Heart left ventricle (tissue), 16 donors: ENCODE measurements at regions not wholly inside any gene's neighbourhood (a gene's known extent, or its start where the extent isn't known, plus 50 kb on each side); places are given as distances from the start of the nearest gene placed in this dataset.

Experiments used
- ATAC-seq, 4 donors: fragments of 200-7000 bp; cut with Tn5 transposase; one replicate each; pipeline ENCODE4 v1.9.1; 2020 to 2022; ENCODE audit warnings: moderate library complexity in 4 of 4, mild to moderate bottlenecking in 3 of 4, moderate number of reproducible peaks in 1 of 4
- DNase-seq, 5 donors: peaks; one replicate each; pipeline ENCODE4 v3.0.0-alpha.2; 2020
- H3K27ac ChIP-seq, 12 donors: fragments of 200-600 bp; sonication (generic) in 4 of 12; one replicate each; pipeline versions ENCODE4 v1.5.0 to v1.8.0; 2016 to 2022; ENCODE audit warnings: mild to moderate bottlenecking in 2 of 12
- H3K27me3 ChIP-seq, 9 donors: fragments of 200-600 bp; sonication (generic) in 2 of 9; one replicate each; pipeline versions ENCODE4 v1.5.1 to v1.8.0; 2016 to 2022; ENCODE audit warnings: mild to moderate bottlenecking in 3 of 9
- H3K36me3 ChIP-seq, 9 donors: fragments of 200-600 bp; sonication (generic) in 2 of 9; one replicate each; pipeline versions ENCODE4 v1.5.0 to v1.8.0; 2018 to 2022; ENCODE audit warnings: mild to moderate bottlenecking in 2 of 9
- H3K4me1 ChIP-seq, 12 donors: fragments of 200-600 bp; sonication (generic) in 4 of 12; one replicate each; pipeline versions ENCODE4 v1.5.0 to v1.8.0; 2016 to 2022; ENCODE audit warnings: mild to moderate bottlenecking in 3 of 12
- H3K4me3 ChIP-seq, 12 donors: fragments of 200-600 bp; sonication (generic) in 4 of 12; one replicate each; pipeline versions ENCODE4 v1.5.0 to v1.8.0; 2017 to 2022; ENCODE audit warnings: mild to moderate bottlenecking in 9 of 12, moderate library complexity in 4 of 12
- H3K9me3 ChIP-seq, 12 donors: fragments of 200-600 bp; sonication (generic) in 4 of 12; one replicate each; pipeline versions ENCODE4 v1.5.0 to v1.8.0; 2016 to 2022; ENCODE audit warnings: mild to moderate bottlenecking in 1 of 12
- CTCF ChIP-seq, 12 donors: fragments of 200-600 bp; sonication (generic) in 4 of 12; IDR thresholded peaks; one replicate each; pipeline versions ENCODE4 v1.5.0 to v1.8.0; 2018 to 2022; ENCODE audit warnings: antibody characterized with exemption in 12 of 12, mild to moderate bottlenecking in 5 of 12
- POLR2A ChIP-seq, 2 donors: fragments of 450-650 bp; IDR thresholded peaks; one replicate each; pipeline ENCODE4 v1.6.1; 2017; ENCODE audit warnings: antibody characterized with exemption in 2 of 2, mild to moderate bottlenecking in 2 of 2, moderate library complexity in 2 of 2
- WGBS, 4 donors: extraction: QIAGEN DNeasy Blood & Tissue Kit in 2 of 4; methylation state at CpG; one replicate each; pipeline versions ENCODE4 v1.1.5 to v1.1.7; 2013 to 2018; 5-methylcytosine and 5-hydroxymethylcytosine counted together
- intact Hi-C, 10 donors: fragments of 100-400 bp; cut with DNase I; formaldehyde crosslinking; loops; one replicate each; pipeline versions ENCODE4 v1.11.1 to v1.14.2; 2022
- donor health status: ischemic (EF 13 %, LVEDD 7.1; RV severe dilation, severe dysfunction).
- donor health status: healthy with polysubstance abuse.
- donor health status: DM: no; HTN: yes; CAD: no.
- donor health status: DM: no; HTN: no; CAD: no.
- donor health status: ischemic (EF 25% LVEDD 6.9; RV normal size, moderate dysfunction).
- donor health status: ischemic (EF 25% LVEDD 5.7; RV mildly dilated, moderate dysfunction).
- donor health status: healthy.
- donor health status: DM: yes; HTN: yes; CAD: no.
- donor health status: ischemic (EF 35%, LVEDD 5.7; RV mildly dilated, moderate dysfunction).
- donor health status: nonischemic (EF 11% LVEDD 7.7; RV severe dilation, severe dysfunction).
- donor health status: DM: yes; HTN: yes; CAD: no.
- donor health status: PGD.
- donor health status: ischemic (EF 29% LVEDD 5.4; RV normal size, mild dysfunction).
- donor health status: nonischemic (EF 23%, LVEDD 6.1; RV moderate dilation, normal function).

DNA sequence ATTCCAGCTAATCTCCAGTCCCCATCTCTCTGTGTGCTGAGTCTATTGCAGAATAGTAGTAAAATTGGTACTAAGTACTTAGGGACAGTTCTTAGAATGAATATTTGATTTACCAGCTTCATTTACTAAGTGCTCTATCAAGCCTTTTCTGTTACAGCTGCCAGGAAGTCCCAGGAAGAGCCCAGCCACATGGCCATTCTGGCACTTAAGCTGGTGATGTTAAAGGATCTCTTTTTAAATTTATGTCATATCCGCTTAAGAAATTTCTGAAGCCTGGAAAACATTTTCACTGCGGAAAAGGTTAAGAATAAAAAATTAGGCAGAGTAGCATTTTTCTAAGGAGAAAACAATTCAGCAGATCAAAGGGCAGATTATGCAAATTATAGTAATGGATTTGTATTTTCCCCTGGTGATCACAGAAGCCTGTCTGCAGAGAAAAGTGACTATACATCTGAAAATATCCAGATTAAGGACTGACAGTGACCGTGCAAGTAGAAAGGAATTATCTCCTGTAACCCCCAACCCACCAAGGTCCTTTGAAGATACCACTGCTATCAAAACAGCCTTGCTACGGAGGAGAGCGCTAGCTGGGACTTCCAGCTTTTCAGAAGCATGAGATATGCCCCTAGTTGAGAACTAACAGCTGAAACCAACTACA lies 260.8 kb downstream of the SH3BP4 start:
- WGBS, 4 donors: 52 to 70% (median 66%) methylated on average over 5 of the region's 5 CpGs
- H3K27me3 ChIP-seq: peaks cover 0 to 11% (median 0%) of the 10 kb centered on the region in 9 donors
- H3K36me3 ChIP-seq: no peaks in the 10 kb centered on the region
- intact Hi-C loops: no loop called here
- H3K4me3 ChIP-seq: no peak overlapping the region
- peaks cover 0 to 6% (median 0%) of the 10 kb centered on the region in 12 donors for H3K9me3 ChIP-seq
- DNase-seq (no peak), ATAC-seq (no peak)
- H3K27ac ChIP-seq: no peak overlapping the region
- H3K4me1 ChIP-seq: no peaks in the 10 kb centered on the region
- TF ChIP-seq POLR2A (IDR thresholded peaks at IDR 0.05): no peak

- Histone ChIP-seq H3K27ac (no peak overlapping the region), H3K36me3 (no peaks in the 10 kb centered on the region), H3K9me3 (peaks cover 0 to 1% (median 0%) of the 10 kb centered on the region in 12 donors), H3K27me3 (peaks cover 0 to 4% (median 0%) of the 10 kb centered on the region in 9 donors), H3K4me3 (no peak overlapping the region), H3K4me1 (no peaks in the 10 kb centered on the region)
- intact Hi-C loops: no loop called here
- DNase-seq (no peak), ATAC-seq (no peak)
- WGBS, 4 donors: 73 to 85% (median 83%) methylated on average over 5 of the region's 5 CpGs
- no peak for TF ChIP-seq POLR2A (IDR thresholded peaks at IDR 0.05)
Measured at GRCh38 chr2:235215248-235215647, 263.4 kb downstream of the SH3BP4 start.

GRCh38 chr2:235216901-235217300 lies 265.1 kb downstream of the SH3BP4 start:
- Histone ChIP-seq H3K4me3 (no peak overlapping the region), H3K4me1 (no peaks in the 10 kb centered on the region), H3K27me3 (peaks cover 0 to 4% (median 0%) of the 10 kb centered on the region in 9 donors), H3K9me3 (no peaks in the 10 kb centered on the region), H3K36me3 (no peaks in the 10 kb centered on the region), H3K27ac (no peak overlapping the region)
- intact Hi-C loops: no loop called here
- no peak for TF ChIP-seq POLR2A (IDR thresholded peaks at IDR 0.05)
- DNase-seq (no peak), ATAC-seq (no peak)
- WGBS, 4 donors: 47 to 67% (median 54%) methylated on average over 3 of the region's 3 CpGs

DNA sequence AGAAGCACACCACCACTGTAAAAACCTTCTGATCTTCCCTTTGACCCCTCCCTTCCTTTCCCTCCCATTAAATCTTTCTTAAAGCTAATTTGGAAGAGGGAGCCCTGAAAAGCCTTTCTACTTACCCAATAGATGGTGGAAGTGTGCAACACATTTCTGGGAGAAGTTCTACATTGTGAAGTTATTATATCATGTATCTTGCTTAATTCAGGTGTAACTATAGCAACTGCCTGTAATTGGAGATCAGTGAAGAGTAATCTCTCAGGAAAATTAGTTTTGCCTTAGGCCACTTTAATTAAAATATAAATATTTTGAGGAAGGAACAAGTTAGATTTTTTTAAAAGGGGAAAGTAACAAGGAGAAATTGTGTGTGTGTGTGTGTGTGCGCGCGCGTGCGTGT lies 266.0 kb downstream of the SH3BP4 start:
- DNase-seq (no peak), ATAC-seq (no peak)
- Histone ChIP-seq H3K36me3 (no peaks in the 10 kb centered on the region), H3K4me1 (no peaks in the 10 kb centered on the region), H3K4me3 (no peak overlapping the region), H3K9me3 (no peaks in the 10 kb centered on the region), H3K27ac (no peak overlapping the region), H3K27me3 (peaks cover 0 to 4% (median 0%) of the 10 kb centered on the region in 9 donors)
- 80 to 90% (median 85%) methylated on average over 5 of the region's 5 CpGs for WGBS, 4 donors
- TF ChIP-seq POLR2A (IDR thresholded peaks at IDR 0.05) (no peak), CTCF (IDR thresholded peaks at IDR 0.05) (no peak)
- intact Hi-C loops: no loop called here

GRCh38 chr2:235218486-235218907 lies 266.7 kb downstream of the SH3BP4 start:
- no peak for TF ChIP-seq CTCF (IDR thresholded peaks at IDR 0.05)
- Histone ChIP-seq H3K9me3 (no peaks in the 10 kb centered on the region), H3K4me1 (no peaks in the 10 kb centered on the region), H3K27ac (no peak overlapping the region), H3K4me3 (no peak overlapping the region), H3K27me3 (peaks cover 0 to 4% (median 0%) of the 10 kb centered on the region in 9 donors), H3K36me3 (no peaks in the 10 kb centered on the region)
- intact Hi-C loops: no loop called here
- DNase-seq: peak in 2 of 5 donors; percentile 18 to 46
- ATAC-seq: peak in 3 of 4 donors; percentile 71 to 94 (median 75)
- 73 to 82% (median 78%) methylated on average over 10 of the region's 10 CpGs for WGBS, 4 donors

GRCh38 chr2:235219048-235219447 lies 267.2 kb downstream of the SH3BP4 start:
- TF ChIP-seq CTCF (IDR thresholded peaks at IDR 0.05) (no peak), POLR2A (IDR thresholded peaks at IDR 0.05) (no peak)
- peaks cover 0 to 4% (median 0%) of the 10 kb centered on the region in 9 donors for H3K27me3 ChIP-seq

More at GRCh38 chr2:235219048-235219447, 267.2 kb downstream of the SH3BP4 start:
- Histone ChIP-seq H3K36me3 (no peaks in the 10 kb centered on the region), H3K9me3 (no peaks in the 10 kb centered on the region), H3K4me1 (no peaks in the 10 kb centered on the region), H3K27ac (no peak overlapping the region), H3K4me3 (no peak overlapping the region)
- DNase-seq (no peak), ATAC-seq (peak in 2 of 4 donors; percentile 13 to 48)
- intact Hi-C loops: no loop called here
- 66 to 75% (median 71%) methylated on average over 4 to 5 of the region's 5 CpGs for WGBS, 4 donors
